Hematopoietic multipotent progenitor cell treated with erythropoietin and hydrocortisone succinate and interleukin-3 and kit ligand, for 8 days (in vitro differentiated cells): ENCODE measurements at regions not wholly inside any gene's neighbourhood (a gene's known extent, or its start where the extent isn't known, plus 50 kb on each side); places are given as distances from the start of the nearest gene placed in this dataset.
"Not testable (repeated sequence)": the region's sequence is repeated elsewhere in the genome, so short reads cannot be mapped to it uniquely, and the experiment has no call there.

ENCODE experiments used
- DNase-seq: peaks from one replicate; pipeline ENCODE4 v3.0.0-alpha.2; 2015

DNA sequence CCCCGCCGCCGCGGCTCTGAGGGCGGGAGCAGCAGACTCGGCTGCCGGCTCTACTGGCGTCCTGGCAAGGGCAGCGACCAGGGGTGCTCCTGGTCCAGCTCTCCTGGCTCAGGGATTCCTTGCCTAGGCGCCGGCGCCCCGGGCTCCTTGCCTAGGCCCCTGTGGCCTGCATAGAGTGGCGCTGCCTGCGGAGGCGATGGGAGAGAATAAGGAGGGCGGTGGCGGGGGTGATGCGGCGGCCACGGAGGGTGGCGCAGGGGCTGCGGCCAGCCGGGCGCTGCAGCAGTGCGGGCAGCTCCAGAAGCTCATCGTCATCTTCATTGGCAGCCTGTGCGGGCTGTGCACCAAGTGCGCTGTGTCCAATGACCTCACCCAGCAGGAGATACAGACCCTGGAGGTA is 136.6 kb upstream of the TP53TG3D start:
- DNase-seq = not testable (repeated sequence)

DNA sequence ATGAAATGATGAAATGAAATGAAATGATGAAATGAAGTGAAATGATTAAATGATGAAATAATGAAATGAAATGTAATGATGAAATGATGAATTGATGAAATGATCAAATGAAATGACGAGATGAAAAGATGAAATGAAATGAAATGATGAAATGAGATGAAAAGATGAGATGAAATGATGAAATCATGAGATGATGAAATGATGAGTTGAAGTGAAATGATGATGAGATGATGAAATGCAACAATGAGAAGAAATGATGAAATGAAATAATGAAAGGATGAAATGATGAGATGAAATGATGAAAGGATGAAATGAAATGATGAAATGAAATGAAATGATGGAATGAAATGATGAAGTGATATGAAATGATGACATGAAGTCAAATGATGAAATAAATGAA is 132.7 kb upstream of the TP53TG3D start:
- not testable (repeated sequence) for DNase-seq

DNA sequence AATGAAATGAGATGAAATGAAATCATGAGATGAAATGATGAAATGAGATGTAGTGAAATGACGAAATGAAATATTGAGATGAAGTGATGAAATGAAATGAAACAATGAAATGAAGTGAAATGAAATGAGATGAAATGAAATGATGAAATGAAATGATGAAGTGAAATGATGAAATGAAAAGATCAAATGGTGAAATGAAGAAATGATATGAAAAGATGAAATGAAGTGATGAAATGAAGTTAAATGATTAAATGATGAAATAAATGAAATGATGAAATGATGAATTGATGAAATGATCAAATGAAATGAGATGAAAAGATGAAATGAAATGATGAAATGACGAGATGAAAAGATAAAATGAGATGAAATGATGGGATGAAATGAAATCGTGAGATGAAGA is 132.3 kb upstream of the TP53TG3D start:
- not testable (repeated sequence) for DNase-seq

DNA sequence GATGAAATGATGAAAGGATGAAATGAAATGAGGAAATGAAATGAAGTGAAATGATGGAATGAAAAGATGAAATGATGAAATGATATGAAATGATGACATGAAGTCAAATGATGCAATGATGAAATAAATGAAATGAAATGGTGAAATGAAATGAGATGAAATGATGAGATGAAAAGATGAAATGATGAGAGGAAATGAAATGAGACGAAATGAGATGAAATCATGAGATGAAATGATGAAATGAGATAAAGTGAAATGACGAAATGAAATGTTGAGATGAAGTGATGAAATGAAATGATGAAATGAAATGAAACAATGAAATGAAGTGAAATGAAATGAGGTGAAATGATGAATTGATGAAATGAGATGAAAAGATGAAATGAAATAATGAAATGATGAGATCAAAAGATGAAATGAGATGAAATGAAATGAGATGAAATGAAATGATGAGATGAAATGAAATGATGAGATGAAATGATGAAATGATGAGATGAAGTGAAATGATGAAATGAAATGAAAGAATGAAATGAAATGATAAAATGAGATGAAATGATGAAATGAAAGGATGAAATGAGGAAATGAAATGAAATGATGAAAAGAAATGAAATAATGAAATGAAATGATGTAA is 131.7 kb upstream of the TP53TG3D start:
- DNase-seq = not testable (repeated sequence)

DNA sequence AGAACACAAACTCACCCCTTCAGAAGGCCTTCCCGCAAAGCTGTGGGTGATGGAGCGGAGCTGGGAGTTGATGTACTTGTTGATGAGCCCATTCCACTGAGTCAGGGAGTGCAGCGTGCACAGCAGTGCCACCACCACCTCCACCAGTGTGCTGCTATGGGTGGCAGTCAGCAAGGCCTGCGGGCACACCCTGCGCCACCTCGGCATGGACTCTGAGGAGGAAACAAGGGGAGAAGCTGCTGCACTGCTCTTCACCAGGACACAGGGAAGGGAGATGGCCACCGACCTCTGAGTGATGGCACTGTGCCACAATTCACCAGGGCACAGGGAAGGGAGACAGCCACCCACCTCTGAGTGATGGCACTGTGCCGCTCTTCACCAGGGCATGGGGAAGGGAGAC is 100.7 kb upstream of the TP53TG3D start:
- DNase-seq = not testable (repeated sequence)

DNA sequence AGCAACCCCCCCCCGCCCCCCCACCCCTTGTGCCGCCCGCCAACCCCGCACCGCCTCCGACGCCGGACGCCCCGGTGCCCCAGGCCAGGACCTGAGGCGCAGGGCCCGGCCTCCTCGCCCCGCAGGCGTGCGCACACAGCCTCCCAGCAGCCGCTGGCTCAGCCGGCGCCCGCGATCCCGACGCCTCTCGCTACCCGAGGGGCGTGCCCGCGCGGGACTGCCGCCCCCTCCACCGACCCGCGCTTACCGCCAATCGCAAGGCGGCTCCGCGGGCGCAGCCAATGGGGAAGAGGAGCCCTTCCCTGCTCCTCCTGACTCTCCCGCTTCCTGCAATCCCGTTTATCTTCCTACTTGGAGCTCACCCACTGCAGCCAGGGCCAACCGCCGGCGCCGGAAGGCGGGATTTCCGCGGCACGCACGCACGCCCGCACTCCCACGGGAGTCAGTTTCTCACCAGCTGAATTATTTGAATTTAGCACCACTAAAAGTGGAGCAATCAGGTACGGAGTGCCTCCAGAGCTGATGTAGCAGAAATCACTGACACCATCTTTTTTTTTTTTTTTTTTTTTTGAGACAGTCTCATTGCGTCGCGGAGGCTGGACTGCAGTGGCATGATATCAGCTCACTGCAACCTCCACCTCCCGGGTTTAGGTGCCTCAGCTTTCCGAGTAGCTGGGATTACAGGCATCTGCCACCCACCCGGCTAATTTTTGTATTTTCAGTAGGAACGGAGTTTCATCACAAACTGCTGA is 65.0 kb upstream of the TP53TG3D start:
- not testable (repeated sequence) for DNase-seq

DNA sequence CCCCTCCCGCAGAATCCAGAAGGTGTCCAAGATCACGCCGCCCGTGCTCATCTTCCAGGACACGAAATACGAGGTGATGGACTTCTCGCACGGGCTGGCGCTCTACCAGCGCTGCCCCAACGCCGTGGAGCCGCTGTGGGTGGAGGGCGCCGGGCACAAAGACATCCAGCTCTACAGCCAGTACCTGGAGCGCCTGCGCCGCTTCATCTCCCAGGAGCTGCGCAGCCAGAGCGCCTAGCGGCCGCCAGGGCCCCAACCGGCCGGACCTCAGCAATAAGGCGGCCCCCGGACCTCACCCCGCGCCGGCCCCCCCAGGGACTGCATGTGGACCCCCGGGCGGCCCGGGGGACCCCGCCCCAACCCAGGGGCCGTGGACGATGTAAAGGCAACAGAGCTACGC is 50.5 kb upstream of the TP53TG3D start:
- not testable (repeated sequence) for DNase-seq
